Astrocyte (in vitro differentiated cells and primary cell): ENCODE measurements at regions not wholly inside any gene's neighbourhood (a gene's known extent, or its start where the extent isn't known, plus 50 kb on each side); places are given as distances from the start of the nearest gene placed in this dataset.

Experiments
- DNase-seq: peaks from one replicate; pipeline ENCODE4 v3.0.0-alpha.2; 2010; ENCODE audit warnings: low read depth
- FAIRE-seq: peaks from 2 replicates; lab custom pipeline; 2011; peaks lifted over from hg19 to GRCh38; lab: Jason Lieb, UNC
- H2AFZ ChIP-seq: 2 replicates; pipeline ENCODE4 v1.6.0; 2012; ENCODE audit warnings: low read depth, low read length, inconsistent platforms
- H3K27ac ChIP-seq: 2 replicates; pipeline ENCODE4 v1.5.1; 2011; ENCODE audit warnings: low read depth, low read length, inconsistent platforms
- H3K27me3 ChIP-seq: 2 replicates; pipeline ENCODE4 v1.6.0; 2011; ENCODE audit warnings: low read length, inconsistent platforms; ENCODE audit not compliant: insufficient read depth
- H3K36me3 ChIP-seq: 2 replicates; pipeline ENCODE4 v1.5.1; 2011; ENCODE audit warnings: low read length, inconsistent platforms; ENCODE audit not compliant: insufficient read depth
- H3K4me1 ChIP-seq: 2 replicates; pipeline ENCODE4 v1.5.1; 2011; ENCODE audit warnings: low read length, inconsistent platforms; ENCODE audit not compliant: insufficient read depth
- H3K4me2 ChIP-seq: 2 replicates; pipeline ENCODE4 v1.6.0; 2012; ENCODE audit warnings: low read length, inconsistent platforms
- H3K4me3 ChIP-seq: 2 replicates; pipeline ENCODE4 v1.5.1; 2011; ENCODE audit warnings: low read depth, mild to moderate bottlenecking, low read length, inconsistent platforms; ENCODE audit not compliant: insufficient read depth
- H3K79me2 ChIP-seq: 2 replicates; pipeline ENCODE4 v1.6.0; 2012; ENCODE audit warnings: mild to moderate bottlenecking, low read length, inconsistent platforms; ENCODE audit not compliant: insufficient read depth
- H3K9ac ChIP-seq: 2 replicates; pipeline ENCODE4 v1.6.0; 2012; ENCODE audit warnings: mild to moderate bottlenecking, low read length, inconsistent platforms
- H3K9me3 ChIP-seq: 2 replicates; pipeline ENCODE4 v1.5.1; 2012; ENCODE audit warnings: low read depth, mild to moderate bottlenecking, low read length, inconsistent platforms; ENCODE audit not compliant: insufficient read depth
- H4K20me1 ChIP-seq: 2 replicates; pipeline ENCODE4 v1.6.0; 2012; ENCODE audit warnings: low read length, inconsistent platforms; ENCODE audit not compliant: insufficient read depth
- H3K27ac Mint-ChIP-seq: one replicate; pipeline ENCODE4 v1.8.0; 2021; ENCODE audit warnings: mild to moderate bottlenecking, mixed read lengths; ENCODE audit not compliant: unreplicated experiment
- H3K27me3 Mint-ChIP-seq: one replicate; pipeline ENCODE4 v1.8.0; 2021; ENCODE audit warnings: low read depth, mixed read lengths; ENCODE audit not compliant: unreplicated experiment
- H3K36me3 Mint-ChIP-seq: one replicate; pipeline ENCODE4 v1.8.0; 2021; ENCODE audit warnings: low read depth, mixed read lengths; ENCODE audit not compliant: unreplicated experiment
- H3K4me1 Mint-ChIP-seq: one replicate; pipeline ENCODE4 v1.8.0; 2021; ENCODE audit warnings: low read depth, mixed read lengths; ENCODE audit not compliant: unreplicated experiment
- H3K4me3 Mint-ChIP-seq: one replicate; pipeline ENCODE4 v1.8.0; 2021; ENCODE audit warnings: mild to moderate bottlenecking, moderate library complexity, mixed read lengths; ENCODE audit not compliant: unreplicated experiment
- H3K9me3 Mint-ChIP-seq: one replicate; pipeline ENCODE4 v1.8.0; 2021; ENCODE audit warnings: mild to moderate bottlenecking, mixed read lengths; ENCODE audit not compliant: unreplicated experiment
- EZH2 ChIP-seq: IDR thresholded peaks from 2 replicates; pipeline ENCODE4 v1.6.1; 2012; ENCODE audit warnings: mild to moderate bottlenecking, low read length, inconsistent platforms; ENCODE audit not compliant: insufficient read depth
- TF ChIP-seq, protein P1 (sequence below): IDR thresholded peaks from 2 replicates; pipeline ENCODE4 v1.5.1; 2011; ENCODE audit warnings: low read depth, mild to moderate bottlenecking, inconsistent platforms, low read length, moderate library complexity; ENCODE audit not compliant: insufficient read depth

DNA sequence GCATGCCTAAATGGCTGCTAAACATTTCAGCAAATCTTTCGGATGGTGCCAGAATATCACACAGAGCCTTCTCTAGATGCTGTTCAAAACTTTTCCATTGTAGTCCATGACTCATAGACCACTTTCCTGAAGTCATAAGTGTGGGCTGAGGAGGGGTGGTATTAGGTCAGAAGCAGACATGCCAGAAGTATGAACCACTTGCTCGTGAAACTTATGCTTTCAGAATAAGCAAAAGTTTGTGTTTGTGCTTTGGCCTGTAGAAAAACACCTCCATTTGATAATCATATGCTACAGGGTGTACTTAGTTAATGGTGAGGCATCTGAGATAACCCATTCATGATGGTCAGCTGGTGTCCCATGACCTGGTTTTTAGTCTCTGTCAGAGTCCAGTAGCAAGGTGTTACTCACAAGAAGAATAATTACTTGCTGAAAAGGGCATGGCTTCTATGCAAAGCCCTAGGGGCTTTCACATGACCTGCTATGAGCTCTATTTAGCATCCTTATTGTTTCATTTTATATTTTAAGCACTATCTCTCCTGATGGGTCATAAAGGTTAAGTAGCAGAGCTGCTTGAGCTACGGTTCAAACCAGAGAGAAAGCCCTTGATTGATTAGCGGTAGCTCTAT, 183.1 kb upstream of the IVNS1ABP start:
- FAIRE-seq (peak; percentile 97), DNase-seq (peak; percentile 98)
- H3K9me3 Mint-ChIP-seq = no peaks in the 10 kb centered on the region
- H3K36me3 Mint-ChIP-seq = no peaks in the 10 kb centered on the region
- peaks cover 21% of the 10 kb centered on the region for H3K4me1 Mint-ChIP-seq
- Histone ChIP-seq H4K20me1 (no peaks in the 10 kb centered on the region), H3K4me2 (peak overlapping the region; percentile 69), H3K4me1 (peaks cover 14% of the 10 kb centered on the region), H3K27me3 (no peaks in the 10 kb centered on the region), H3K4me3 (peak overlapping the region; percentile 4), H3K27ac (peak overlapping the region; percentile 63), H2AFZ (peak overlapping the region; percentile 18), H3K9ac (peak overlapping the region; percentile 49), H3K36me3 (no peaks in the 10 kb centered on the region), H3K79me2 (no peaks in the 10 kb centered on the region), H3K9me3 (no peaks in the 10 kb centered on the region)
- no peak overlapping the region for H3K4me3 Mint-ChIP-seq
- TF ChIP-seq, protein P1, sequence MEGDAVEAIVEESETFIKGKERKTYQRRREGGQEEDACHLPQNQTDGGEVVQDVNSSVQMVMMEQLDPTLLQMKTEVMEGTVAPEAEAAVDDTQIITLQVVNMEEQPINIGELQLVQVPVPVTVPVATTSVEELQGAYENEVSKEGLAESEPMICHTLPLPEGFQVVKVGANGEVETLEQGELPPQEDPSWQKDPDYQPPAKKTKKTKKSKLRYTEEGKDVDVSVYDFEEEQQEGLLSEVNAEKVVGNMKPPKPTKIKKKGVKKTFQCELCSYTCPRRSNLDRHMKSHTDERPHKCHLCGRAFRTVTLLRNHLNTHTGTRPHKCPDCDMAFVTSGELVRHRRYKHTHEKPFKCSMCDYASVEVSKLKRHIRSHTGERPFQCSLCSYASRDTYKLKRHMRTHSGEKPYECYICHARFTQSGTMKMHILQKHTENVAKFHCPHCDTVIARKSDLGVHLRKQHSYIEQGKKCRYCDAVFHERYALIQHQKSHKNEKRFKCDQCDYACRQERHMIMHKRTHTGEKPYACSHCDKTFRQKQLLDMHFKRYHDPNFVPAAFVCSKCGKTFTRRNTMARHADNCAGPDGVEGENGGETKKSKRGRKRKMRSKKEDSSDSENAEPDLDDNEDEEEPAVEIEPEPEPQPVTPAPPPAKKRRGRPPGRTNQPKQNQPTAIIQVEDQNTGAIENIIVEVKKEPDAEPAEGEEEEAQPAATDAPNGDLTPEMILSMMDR = no peak
- no peak for TF ChIP-seq EZH2
- peak overlapping the region; percentile 63 for H3K27ac Mint-ChIP-seq
- H3K27me3 Mint-ChIP-seq = no peaks in the 10 kb centered on the region

DNA sequence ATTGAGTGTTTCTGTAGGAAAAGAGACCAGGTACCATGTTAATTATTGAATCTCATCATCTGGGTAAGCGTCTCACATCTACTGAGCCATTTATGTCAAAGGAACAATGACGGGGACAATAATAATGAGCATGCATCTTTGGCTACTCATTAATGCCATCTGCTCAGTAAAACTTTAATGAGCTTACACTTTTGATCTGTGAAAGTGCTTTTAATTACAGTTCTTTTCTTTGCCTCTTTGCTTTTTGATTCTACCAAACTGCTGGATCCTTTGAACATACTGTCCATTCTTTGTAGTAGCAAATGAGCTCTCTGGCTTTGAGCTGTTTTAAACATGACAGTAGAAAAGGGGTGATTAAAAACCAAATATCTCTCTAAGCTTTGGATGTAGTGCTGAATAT, 181.2 kb upstream of the IVNS1ABP start:
- H3K4me1 ChIP-seq = peaks cover 14% of the 10 kb centered on the region
- H3K4me3 ChIP-seq = no peak overlapping the region
- H3K9me3 ChIP-seq = no peaks in the 10 kb centered on the region
- Mint-ChIP-seq H3K36me3 (no peaks in the 10 kb centered on the region), H3K27me3 (no peaks in the 10 kb centered on the region), H3K27ac (no peak overlapping the region), H3K4me1 (peaks cover 21% of the 10 kb centered on the region), H3K9me3 (no peaks in the 10 kb centered on the region), H3K4me3 (no peak overlapping the region)
- no peaks in the 10 kb centered on the region for H3K79me2 ChIP-seq
- H4K20me1 ChIP-seq = no peaks in the 10 kb centered on the region
- no peaks in the 10 kb centered on the region for H3K36me3 ChIP-seq
- no peak for TF ChIP-seq EZH2
- TF ChIP-seq, protein P1 = no peak
- no peak overlapping the region for H2AFZ ChIP-seq
- no peak overlapping the region for H3K4me2 ChIP-seq
- DNase-seq (no peak), FAIRE-seq (no peak)
- no peak overlapping the region for H3K9ac ChIP-seq
- no peak overlapping the region for H3K27ac ChIP-seq
- H3K27me3 ChIP-seq = no peaks in the 10 kb centered on the region

DNA sequence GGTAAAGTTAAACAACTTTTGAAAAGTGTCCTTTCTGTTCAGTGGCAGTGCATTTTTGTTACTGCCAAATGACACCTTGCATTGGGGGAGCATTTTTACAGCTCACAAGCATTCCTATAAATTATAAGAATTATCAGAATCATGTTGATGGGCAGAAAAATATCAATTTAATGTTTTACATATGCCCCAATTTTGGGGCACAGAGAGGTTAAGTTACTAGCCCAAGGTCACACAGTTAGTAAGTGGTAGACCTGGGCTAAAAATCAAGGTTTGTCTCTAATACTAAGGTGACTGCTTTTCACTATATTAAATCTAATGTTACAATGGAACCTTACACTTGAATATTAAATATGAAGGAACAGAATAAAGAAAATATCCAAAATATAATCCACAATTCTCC, 180.1 kb upstream of the IVNS1ABP start:
- Histone ChIP-seq H3K79me2 (no peaks in the 10 kb centered on the region), H3K27me3 (no peaks in the 10 kb centered on the region), H3K4me3 (no peak overlapping the region), H4K20me1 (no peaks in the 10 kb centered on the region), H3K4me2 (no peak overlapping the region), H3K27ac (no peak overlapping the region), H3K4me1 (peaks cover 14% of the 10 kb centered on the region), H3K9ac (no peak overlapping the region), H3K36me3 (no peaks in the 10 kb centered on the region), H2AFZ (no peak overlapping the region), H3K9me3 (no peaks in the 10 kb centered on the region)
- FAIRE-seq (no peak), DNase-seq (no peak)
- Mint-ChIP-seq H3K9me3 (no peaks in the 10 kb centered on the region), H3K27ac (no peak overlapping the region), H3K36me3 (no peaks in the 10 kb centered on the region), H3K4me3 (no peak overlapping the region), H3K27me3 (no peaks in the 10 kb centered on the region), H3K4me1 (peaks cover 21% of the 10 kb centered on the region)
- TF ChIP-seq EZH2 = no peak
- TF ChIP-seq, protein P1 = no peak
